GM19238 (cell line): ENCODE measurements at regions not wholly inside any gene's neighbourhood (a gene's known extent, or its start where the extent isn't known, plus 50 kb on each side); places are given as distances from the start of the nearest gene placed in this dataset.
"Not testable (repeated sequence)": the region's sequence is repeated elsewhere in the genome, so short reads cannot be mapped to it uniquely, and the experiment has no call there.

Source experiments
- DNase-seq: peaks from one replicate; pipeline ENCODE4 v3.0.0; 2011; ENCODE audit warnings: low spot score; ENCODE audit not compliant: insufficient read length

- no peak for DNase-seq
Measured at GRCh38 chr12:87428701-87429277, 600.4 kb downstream of the C12orf50 start.

- no peak for DNase-seq
Measured at GRCh38 chr12:87427770-87428169, 601.4 kb downstream of the C12orf50 start.

GRCh38 chr12:87425942-87426554, 603.2 kb downstream of the C12orf50 start:
- no peak for DNase-seq

DNA sequence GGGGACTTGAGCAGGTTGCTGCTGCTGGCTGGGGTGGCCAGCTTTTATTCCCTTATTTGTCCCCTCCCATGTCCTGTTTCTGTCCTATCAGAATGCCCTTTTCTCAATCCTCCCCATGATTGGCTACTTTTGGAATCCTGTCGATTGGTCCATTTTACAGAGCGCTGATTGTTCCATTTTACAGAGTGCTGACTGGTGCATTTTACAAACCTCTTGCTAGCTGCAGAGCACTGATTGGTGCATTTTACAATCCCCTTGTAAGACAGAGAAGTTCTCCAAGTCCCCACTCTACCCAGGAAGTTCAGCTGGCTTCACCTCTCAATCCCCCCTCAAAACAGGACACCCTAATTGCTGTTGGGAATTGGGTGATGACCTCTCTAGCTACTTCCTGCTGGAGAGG, 608.0 kb downstream of the C12orf50 start:
- not testable (repeated sequence) for DNase-seq

- no peak for DNase-seq
Measured at GRCh38 chr12:87413784-87414183, 615.4 kb downstream of the C12orf50 start.

DNA sequence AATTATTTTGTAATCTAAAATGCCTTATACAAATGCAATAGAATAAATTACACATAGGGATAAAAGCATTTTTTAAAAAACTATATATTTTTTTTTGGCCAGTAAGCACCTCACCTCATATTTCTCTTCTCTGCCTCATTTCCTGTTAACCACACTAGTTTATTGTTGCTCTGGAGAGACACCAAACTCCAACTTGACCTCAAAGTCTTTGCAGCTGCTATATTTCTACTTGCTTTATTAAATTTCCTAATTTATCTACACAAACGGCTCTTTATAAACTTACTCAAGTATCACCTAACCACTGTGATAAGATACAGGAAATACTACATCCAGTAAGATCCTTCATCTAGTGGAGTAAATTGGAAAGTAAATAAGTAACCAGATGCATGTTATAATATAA, 622.3 kb downstream of the C12orf50 start:
- DNase-seq: no peak

DNA sequence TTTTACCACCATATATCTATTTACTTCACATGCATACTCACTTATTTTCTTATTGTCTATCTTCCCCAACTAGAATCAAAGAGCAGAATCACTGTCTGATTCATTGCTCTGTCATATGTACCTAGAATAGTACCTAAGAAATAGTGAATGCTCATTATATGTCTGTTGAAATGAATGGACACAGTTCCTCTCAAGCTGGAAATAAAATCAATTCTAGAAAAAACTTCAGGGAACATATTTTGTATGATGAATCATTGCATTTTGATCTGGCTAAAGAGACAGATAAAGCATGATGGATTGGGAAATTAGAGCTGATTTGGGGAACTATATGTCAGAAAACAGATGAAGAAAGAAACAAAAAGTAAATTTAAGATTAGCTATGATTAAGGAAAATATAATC, 623.3 kb downstream of the C12orf50 start:
- DNase-seq: no peak

GRCh38 chr12:87394168-87394567, 635.0 kb downstream of the C12orf50 start:
- DNase-seq: not testable (repeated sequence)

DNA sequence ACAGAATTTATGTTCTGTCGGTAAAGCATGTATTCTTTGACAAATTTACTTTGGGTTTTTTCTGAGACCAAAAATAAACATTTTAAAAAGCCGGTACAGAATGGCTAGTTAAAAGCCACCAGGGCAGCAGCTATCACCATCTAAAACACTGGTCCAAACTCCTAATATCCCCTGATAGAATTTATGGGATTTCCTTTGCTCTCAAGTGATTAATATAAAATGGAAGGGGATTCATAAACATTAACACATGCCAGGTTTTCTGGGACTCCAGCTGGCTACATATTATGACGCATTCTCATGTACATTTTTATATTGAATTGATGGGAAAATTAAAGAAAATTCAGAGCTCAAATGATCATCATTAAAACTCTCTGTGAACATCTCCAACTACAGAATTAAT, 640.8 kb downstream of the C12orf50 start:
- no peak for DNase-seq

GRCh38 chr12:87385322-87385721, 643.9 kb downstream of the C12orf50 start:
- DNase-seq: no peak

DNA sequence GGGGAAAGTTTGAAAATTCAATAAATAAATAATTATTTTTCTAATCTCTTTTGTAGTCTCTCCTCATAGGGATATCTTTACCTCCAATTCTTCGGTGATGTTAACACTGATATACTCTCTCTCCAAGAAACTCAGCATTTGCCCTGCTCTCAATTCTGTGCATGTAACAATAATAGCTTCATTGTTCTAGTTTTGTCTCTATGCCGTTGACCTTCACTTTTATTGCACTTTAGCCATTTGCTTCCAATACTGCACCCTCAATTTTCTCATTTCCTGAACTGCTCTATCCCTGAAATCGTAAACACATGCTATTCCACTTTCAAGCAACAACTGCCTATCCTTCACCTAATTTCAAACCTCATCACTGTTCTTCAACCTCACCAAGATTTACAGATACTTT, 645.0 kb downstream of the C12orf50 start:
- DNase-seq: no peak

- DNase-seq: no peak
Measured at GRCh38 chr12:87383680-87384079, 645.5 kb downstream of the C12orf50 start.

GRCh38 chr12:87382959-87383566, 646.1 kb downstream of the C12orf50 start:
- DNase-seq: no peak

DNA sequence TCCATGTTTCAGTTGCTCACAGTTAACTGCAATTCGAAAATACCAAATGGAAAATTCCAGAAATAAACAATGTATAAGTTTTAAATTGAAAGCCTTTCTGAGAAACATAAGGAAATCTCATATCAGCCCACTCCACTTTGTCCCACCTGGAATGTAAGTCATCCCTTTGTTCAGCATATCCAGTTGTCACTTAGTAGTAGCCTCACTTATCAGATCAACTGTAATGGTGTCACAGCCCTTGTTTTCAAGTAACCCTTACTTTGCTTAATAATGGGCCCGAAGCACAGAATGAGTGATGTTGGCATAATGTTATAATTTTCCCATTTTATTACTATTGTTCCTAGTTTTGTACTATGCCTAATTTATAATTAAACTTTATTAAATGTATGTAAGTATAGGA, 646.8 kb downstream of the C12orf50 start:
- DNase-seq: no peak

DNA sequence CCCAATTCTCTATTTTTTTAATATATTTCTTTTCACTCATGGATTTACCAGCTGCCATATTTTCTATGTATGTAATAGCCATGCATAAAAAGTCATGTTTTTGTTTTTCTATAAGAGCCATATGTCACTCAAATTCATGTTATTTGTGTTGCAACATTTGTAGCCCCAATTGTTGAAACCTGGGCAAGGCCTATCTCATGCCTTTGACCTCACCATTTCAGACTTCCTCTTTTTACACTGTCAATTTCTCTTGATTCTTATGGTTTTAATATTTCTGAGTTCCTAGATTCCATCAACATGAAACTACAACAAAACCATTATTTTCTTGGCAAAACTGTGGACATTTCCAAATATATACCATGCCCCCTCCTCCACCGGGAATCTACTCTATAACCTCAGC, 647.5 kb downstream of the C12orf50 start:
- DNase-seq: no peak

DNA sequence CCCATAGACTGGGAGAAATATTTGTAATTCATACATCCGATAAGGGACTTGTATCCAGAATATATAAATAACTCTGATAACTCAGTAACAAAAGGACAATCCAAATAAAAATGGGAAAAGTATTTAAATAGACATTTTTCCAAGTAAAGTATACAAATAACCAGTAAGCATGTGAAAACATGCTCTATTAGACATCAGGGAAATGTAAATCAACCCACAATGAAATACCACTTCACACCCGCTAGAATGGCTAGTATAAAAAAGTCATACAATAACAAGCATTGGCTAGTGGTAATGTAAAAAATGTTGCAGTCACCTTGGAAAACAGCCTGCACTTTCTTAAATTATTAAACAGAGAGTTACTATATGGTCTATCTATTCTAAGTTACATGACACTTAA, 650.7 kb downstream of the C12orf50 start:
- no peak for DNase-seq

DNA sequence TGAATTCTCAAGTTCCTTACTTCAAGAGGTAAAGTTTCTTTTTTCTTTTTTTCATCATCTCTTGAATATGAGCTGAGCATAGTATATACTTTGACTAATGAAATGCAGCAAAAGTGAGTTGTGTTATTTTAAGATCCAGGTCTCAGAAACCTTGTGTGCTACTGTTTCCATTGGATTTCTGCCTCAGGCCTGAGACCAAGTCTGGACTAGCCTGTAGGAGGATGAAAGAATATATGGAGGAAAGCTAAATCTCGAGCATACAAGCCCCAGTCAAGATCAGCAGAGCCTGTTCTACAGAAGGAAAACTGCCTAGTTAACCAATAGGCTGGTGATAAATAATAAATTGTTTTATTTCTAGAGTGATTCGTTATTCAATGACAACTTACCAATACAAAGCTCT, 652.5 kb downstream of the C12orf50 start:
- no peak for DNase-seq

DNA sequence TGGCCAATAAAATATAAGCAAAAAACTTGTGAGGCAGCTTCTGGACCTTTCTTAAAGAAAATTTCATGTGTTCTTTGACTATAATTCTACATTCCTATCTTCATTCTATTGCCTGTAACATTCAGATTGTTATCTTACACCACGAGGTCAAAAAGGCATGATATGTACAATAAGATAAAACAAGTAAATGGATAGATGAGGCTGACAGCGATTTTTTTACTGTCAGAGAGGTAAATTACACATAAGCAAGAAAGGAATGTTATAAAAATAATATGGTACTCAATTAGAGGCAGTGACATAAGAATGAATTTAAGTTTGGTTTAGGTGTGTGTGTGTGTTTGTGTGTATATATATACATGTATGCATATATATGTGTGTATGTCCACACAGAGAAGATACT, 660.0 kb downstream of the C12orf50 start:
- DNase-seq: no peak

DNA sequence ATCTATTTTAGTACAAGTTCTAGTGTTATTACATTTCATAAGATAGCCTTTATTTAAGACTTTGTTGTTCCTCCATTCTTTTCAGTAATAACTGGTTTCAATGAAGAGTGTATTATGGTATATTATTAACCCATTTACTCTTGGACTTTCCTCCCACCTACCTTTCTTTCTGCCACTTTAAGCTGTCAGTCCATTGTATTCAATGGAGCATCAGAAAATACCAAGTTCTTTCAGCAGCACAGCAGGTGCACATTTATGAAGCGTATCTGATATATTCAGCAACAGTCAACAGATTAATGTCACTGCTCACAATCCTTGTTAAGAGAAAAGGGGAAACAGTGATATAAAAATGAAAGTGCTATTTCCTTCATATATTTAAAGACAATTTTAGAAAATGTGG, 660.9 kb downstream of the C12orf50 start:
- no peak for DNase-seq

DNA sequence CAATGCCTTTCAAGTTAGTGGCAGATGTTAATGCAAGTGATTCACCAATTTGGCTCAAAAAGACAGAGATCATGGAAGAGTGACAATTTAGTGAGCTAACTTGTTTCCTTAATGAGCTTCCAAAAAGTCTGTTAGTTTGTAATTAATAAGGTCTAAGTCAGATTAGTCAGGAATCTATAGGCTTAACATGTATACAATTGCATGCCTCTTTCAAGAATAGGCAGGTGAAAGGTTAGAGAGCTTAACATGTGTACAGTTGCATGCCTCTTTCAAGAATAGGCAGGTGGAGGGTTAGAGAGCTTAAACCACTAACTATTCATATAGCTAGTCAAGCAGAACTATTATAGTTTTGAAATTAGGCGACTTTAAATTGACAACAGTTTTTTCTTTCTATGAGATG, 663.8 kb downstream of the C12orf50 start:
- DNase-seq: no peak

DNA sequence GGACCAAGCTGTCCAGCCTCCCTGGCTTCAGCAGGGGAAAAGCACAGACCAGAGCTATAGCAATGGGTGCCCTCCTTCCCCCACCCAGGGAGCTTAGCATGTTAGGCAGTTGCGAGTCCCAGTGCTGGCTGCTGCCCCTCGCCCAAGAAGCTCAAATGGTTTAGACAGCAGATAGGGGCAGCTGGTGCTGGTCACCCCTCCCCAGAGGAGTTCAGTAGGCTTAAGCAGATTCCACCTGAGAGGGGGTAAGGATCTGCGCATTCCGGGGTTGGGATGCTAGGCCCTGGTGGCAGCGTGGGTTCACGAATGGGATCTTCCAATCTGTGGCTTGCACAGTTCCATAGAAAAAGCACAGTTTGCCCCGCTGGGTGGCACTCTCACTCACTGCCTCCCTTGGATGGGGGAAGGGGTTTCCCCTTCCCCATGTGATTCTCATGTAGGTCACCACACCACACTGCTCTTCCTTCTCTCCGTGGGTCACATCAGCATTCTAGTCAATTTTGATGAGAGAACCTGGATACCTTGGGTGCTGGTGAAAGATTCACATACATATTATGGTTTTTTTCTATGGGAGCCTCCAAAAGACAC, 665.6 kb downstream of the C12orf50 start:
- DNase-seq: no peak

- DNase-seq: no peak
Measured at GRCh38 chr12:87349681-87350080, 679.5 kb downstream of the C12orf50 start.

- DNase-seq: no peak
Measured at GRCh38 chr12:87348071-87348470, 681.1 kb downstream of the C12orf50 start.
